H1 (cell line): ENCODE measurements at regions not wholly inside any gene's neighbourhood (a gene's known extent, or its start where the extent isn't known, plus 50 kb on each side); places are given as distances from the start of the nearest gene placed in this dataset.

Source experiments
- CTCF ChIA-PET: fragments of 300-600 bp; sonication (Branson Sonifier 250); formaldehyde crosslinking; loops from one replicate; lab custom pipeline; 2021; ENCODE audit not compliant: partially characterized antibody; lab: Charles Lee
- POLR2A ChIA-PET: fragments of 300-600 bp; sonication (Branson Sonifier 250); formaldehyde crosslinking; loops from one replicate; lab custom pipeline; 2021; ENCODE audit warnings: inconsistent platforms; ENCODE audit not compliant: partially characterized antibody; lab: Charles Lee
- DNase-seq, 2 experiments: peaks; one replicate each; pipeline versions ENCODE4 v3.0.0 to v3.0.0-alpha.2; 2010 to 2022; ENCODE audit warnings: low spot score in 2 of 2, low read depth in 1 of 2, mixed read lengths in 1 of 2
- FAIRE-seq: peaks from 2 replicates; lab custom pipeline; 2011; peaks lifted over from hg19 to GRCh38; lab: Jason Lieb, UNC
- H2AFZ ChIP-seq: 2 replicates; pipeline ENCODE4 v1.8.1; 2012; ENCODE audit warnings: low read length, inconsistent platforms
- H2AK5ac ChIP-seq: 2 replicates; pipeline ENCODE4 v1.6.1; 2013; ENCODE audit warnings: low read depth, low read length
- H2BK120ac ChIP-seq: replicated peaks from 2 replicates; pipeline ENCODE3; 2013; ENCODE audit warnings: low read depth, low read length, inconsistent platforms
- H2BK12ac ChIP-seq: 2 replicates; pipeline ENCODE4 v1.6.1; 2013; ENCODE audit warnings: low read depth, low read length
- H2BK15ac ChIP-seq: 2 replicates; pipeline ENCODE4 v1.6.1; 2013; ENCODE audit warnings: low read length
- H2BK20ac ChIP-seq: 2 replicates; pipeline ENCODE4 v1.6.1; 2013; ENCODE audit warnings: low read length
- H2BK5ac ChIP-seq: 2 replicates; pipeline ENCODE4 v1.6.1; 2013; ENCODE audit warnings: low read depth, low read length
- H3K14ac ChIP-seq: 2 replicates; pipeline ENCODE4 v1.6.1; 2013; ENCODE audit warnings: inconsistent platforms; ENCODE audit not compliant: insufficient read length
- H3K18ac ChIP-seq: 2 replicates; pipeline ENCODE4 v1.6.1; 2013; ENCODE audit warnings: low read length; ENCODE audit errors: extremely low read depth
- H3K23ac ChIP-seq: 2 replicates; pipeline ENCODE4 v1.6.1; 2013; ENCODE audit warnings: inconsistent platforms; ENCODE audit not compliant: insufficient read length
- H3K23me2 ChIP-seq: 2 replicates; pipeline ENCODE4 v1.6.1; 2013; ENCODE audit warnings: low read depth, low read length
- H3K27ac ChIP-seq: 2 replicates; pipeline ENCODE4 v1.6.1; 2011; ENCODE audit warnings: low read depth, low read length, inconsistent platforms
- H3K27me3 ChIP-seq, 4 experiments: replicated peaks in 1 of 4; 1 replicate in 1 of 4; 2 replicates in 3 of 4; pipeline versions ENCODE4 v1.6.1 to v1.8.1; 2011 to 2013; ENCODE audit warnings: low read length in 3 of 4, mild to moderate bottlenecking in 3 of 4, inconsistent platforms in 2 of 4, mixed read lengths in 2 of 4, moderate library complexity in 1 of 4; ENCODE audit not compliant: control insufficient read depth in 3 of 4, insufficient read depth in 3 of 4; ENCODE audit errors: extremely low read depth in 1 of 4
- H3K36me3 ChIP-seq, 4 experiments: 2 replicates each; pipeline versions ENCODE4 v1.6.1 to v1.8.1; 2011 to 2013; ENCODE audit warnings: mild to moderate bottlenecking in 4 of 4, low read length in 3 of 4, moderate library complexity in 2 of 4, control low read depth in 1 of 4, inconsistent platforms in 1 of 4; ENCODE audit not compliant: insufficient read depth in 4 of 4, control insufficient read depth in 2 of 4
- H3K4ac ChIP-seq: replicated peaks from 2 replicates; pipeline ENCODE3; 2013; ENCODE audit warnings: low read length, low read depth, mixed read lengths, inconsistent platforms; ENCODE audit not compliant: insufficient read length
- H3K4me1 ChIP-seq, 4 experiments: replicated peaks in 1 of 4; 1 replicate in 1 of 4; 2 replicates in 3 of 4; pipeline versions ENCODE4 v1.6.1 to v1.8.1; 2011 to 2013; ENCODE audit warnings: low read length in 3 of 4, inconsistent platforms in 2 of 4, mixed read lengths in 1 of 4; ENCODE audit not compliant: insufficient read depth in 4 of 4, control insufficient read depth in 3 of 4
- H3K4me2 ChIP-seq, 2 experiments: 2 replicates each; pipeline versions ENCODE4 v1.6.1 to v1.8.1; 2011 to 2013; ENCODE audit warnings: low read depth in 2 of 2, low read length in 2 of 2, control low read depth in 1 of 2, inconsistent platforms in 1 of 2, mild to moderate bottlenecking in 1 of 2; ENCODE audit not compliant: insufficient read depth in 1 of 2
- H3K4me3 ChIP-seq, 4 experiments: fragments of 200-600, 300-600 bp in 1 of 4; sonication (generic), shearing (Covaris generic), sonication (Bioruptor Twin) in 1 of 4; 2 replicates each; pipeline versions ENCODE4 v1.5.1 to v1.8.1; 2011 to 2016; ENCODE audit warnings: low read length in 4 of 4, low read depth in 3 of 4, control low read depth in 2 of 4, inconsistent platforms in 2 of 4, mild to moderate bottlenecking in 2 of 4, mixed read lengths in 1 of 4, moderate library complexity in 1 of 4; ENCODE audit not compliant: insufficient read depth in 2 of 4; ENCODE audit errors: extremely low read depth in 1 of 4
- H3K56ac ChIP-seq: replicated peaks from 2 replicates; pipeline ENCODE3; 2013; ENCODE audit warnings: low read depth, mild to moderate bottlenecking, mixed read lengths, low read length, inconsistent platforms; ENCODE audit not compliant: insufficient read length
- H3K79me1 ChIP-seq: 2 replicates; pipeline ENCODE4 v1.6.1; 2013; ENCODE audit warnings: low read depth, low read length, control low read depth
- H3K79me2 ChIP-seq, 2 experiments: 2 replicates each; pipeline versions ENCODE4 v1.6.1 to v1.8.1; 2012 to 2013; ENCODE audit warnings: low read length in 2 of 2, mild to moderate bottlenecking in 2 of 2, inconsistent platforms in 1 of 2; ENCODE audit not compliant: insufficient read depth in 2 of 2, control insufficient read depth in 1 of 2
- H3K9ac ChIP-seq, 4 experiments: replicated peaks in 1 of 4; 1 replicate in 1 of 4; 2 replicates in 3 of 4; pipeline versions ENCODE4 v1.6.1 to v1.8.1; 2011 to 2013; ENCODE audit warnings: low read depth in 3 of 4, low read length in 3 of 4, control low read depth in 2 of 4, mild to moderate bottlenecking in 2 of 4, moderate library complexity in 2 of 4, inconsistent platforms in 1 of 4; ENCODE audit errors: extremely low read depth in 1 of 4
- H3K9me3 ChIP-seq, 2 experiments: 2 replicates each; pipeline versions ENCODE4 v1.6.1 to v1.8.1; 2012 to 2013; ENCODE audit warnings: mild to moderate bottlenecking in 2 of 2, moderate library complexity in 2 of 2, control low read depth in 1 of 2, inconsistent platforms in 1 of 2, low read depth in 1 of 2, low read length in 1 of 2, mixed read lengths in 1 of 2; ENCODE audit not compliant: insufficient read depth in 2 of 2
- H4K20me1 ChIP-seq, 2 experiments: replicated peaks in 1 of 2; 2 replicates each; pipeline versions ENCODE3 to v1.8.1; 2011 to 2013; ENCODE audit warnings: inconsistent platforms in 2 of 2, low read length in 2 of 2, mild to moderate bottlenecking in 1 of 2; ENCODE audit not compliant: insufficient read depth in 2 of 2, control insufficient read depth in 1 of 2
- H4K5ac ChIP-seq: 2 replicates; pipeline ENCODE4 v1.6.1; 2013; ENCODE audit warnings: low read length, low read depth, mixed read lengths, inconsistent platforms; ENCODE audit not compliant: insufficient read length
- H4K8ac ChIP-seq: 2 replicates; pipeline ENCODE4 v1.8.0; 2013; ENCODE audit warnings: mild to moderate bottlenecking, moderate library complexity, low read length, inconsistent platforms; ENCODE audit not compliant: insufficient read depth; ENCODE audit errors: extremely low read depth
- H4K91ac ChIP-seq: replicated peaks from 2 replicates; pipeline ENCODE3; 2013; ENCODE audit warnings: low read length, mixed read lengths, inconsistent platforms; ENCODE audit not compliant: insufficient read length
- CHD1 ChIP-seq: IDR thresholded peaks from 2 replicates; pipeline ENCODE4 v1.6.1; 2012; ENCODE audit warnings: low read depth, low read length, improper control_type of control experiment
- GTF2F1 ChIP-seq: IDR thresholded peaks from 2 replicates; pipeline ENCODE4 v1.6.1; 2012; ENCODE audit warnings: low read depth, low read length, improper control_type of control experiment, borderline replicate concordance
- KDM4A ChIP-seq: IDR thresholded peaks from one replicate; pipeline ENCODE4 v1.7.1; 2012; ENCODE audit warnings: low read depth, mild to moderate bottlenecking, moderate library complexity, low read length, inconsistent platforms; ENCODE audit not compliant: severe bottlenecking
- POLR2AphosphoS5 ChIP-seq: IDR thresholded peaks from 2 replicates; pipeline ENCODE4 v1.6.1; 2011; ENCODE audit warnings: low read depth, low read length
- RBBP5 ChIP-seq: IDR thresholded peaks from 2 replicates; pipeline ENCODE4 v1.7.1; 2012; ENCODE audit warnings: low read depth, mild to moderate bottlenecking, inconsistent platforms, low read length, moderate library complexity, borderline replicate concordance
- RXRA ChIP-seq: IDR thresholded peaks from 2 replicates; pipeline ENCODE4 v1.6.1; 2011; ENCODE audit warnings: low read depth, mild to moderate bottlenecking, low read length, moderate library complexity; ENCODE audit not compliant: insufficient read depth
- WGBS, 2 experiments: shearing (Covaris generic) in 1 of 2; methylation state at CpG; one replicate each; pipeline versions ENCODE4 v1.1.6 to v1.1.7; 2013 to 2015; ENCODE audit warnings: low lambda C conversion rate in 2 of 2, mixed read lengths in 2 of 2, inconsistent platforms in 1 of 2, low coverage in 1 of 2, missing lambda C conversion rate in 1 of 2; ENCODE audit not compliant: insufficient replicate concordance in 2 of 2, insufficient coverage in 1 of 2, insufficient read length in 1 of 2; ENCODE audit errors: extremely low coverage in 1 of 2, missing lambda C conversion rate in 1 of 2; 5-methylcytosine and 5-hydroxymethylcytosine counted together

- H2AFZ ChIP-seq = no peak overlapping the region
- H3K4me3 ChIP-seq = no peak overlapping the region
- no peak overlapping the region for H2AK5ac ChIP-seq
- DNase-seq (no peak), FAIRE-seq (no peak)
- H4K5ac ChIP-seq = no peak overlapping the region
- H2BK120ac ChIP-seq = no peak overlapping the region
- H2BK12ac ChIP-seq = no peak overlapping the region
- 89% methylated on average over 2 of the region's 2 CpGs; no CpG with 5 or more reads in 1 of the 2 experiments for WGBS, 2 experiments
- no peaks in the 10 kb centered on the region for H3K23me2 ChIP-seq
- no peak overlapping the region for H3K18ac ChIP-seq
- H3K36me3 ChIP-seq = no peaks in the 10 kb centered on the region
- H2BK5ac ChIP-seq = no peak overlapping the region
- no peak overlapping the region for H3K23ac ChIP-seq
- no peaks in the 10 kb centered on the region for H3K79me2 ChIP-seq
- H3K9ac ChIP-seq = no peak overlapping the region
- H3K9me3 ChIP-seq = no peaks in the 10 kb centered on the region
- no peak overlapping the region for H3K14ac ChIP-seq
- no peak overlapping the region for H2BK15ac ChIP-seq
- H3K4me2 ChIP-seq = no peak overlapping the region
- POLR2A ChIA-PET = no interaction called here
- no peak overlapping the region for H2BK20ac ChIP-seq
- no peak overlapping the region for H3K56ac ChIP-seq
- H4K20me1 ChIP-seq = no peaks in the 10 kb centered on the region
- no peak overlapping the region for H4K8ac ChIP-seq
- H3K4me1 ChIP-seq = peaks cover 0 to 3% (median 0%) of the 10 kb centered on the region in 4 experiments; a peak in 2 of 7 replicates
- H3K79me1 ChIP-seq = no peaks in the 10 kb centered on the region
- H3K27ac ChIP-seq = no peak overlapping the region
- no peak overlapping the region for H4K91ac ChIP-seq
- CTCF ChIA-PET = interaction anchor here (0.6 to 2.5 kb wide), 3 partner anchors 44 to 150 kb away, joined by 3 to 7 read pairs (median 3); no protein-coding TSS in a partner anchor
- no peaks in the 10 kb centered on the region for H3K27me3 ChIP-seq
- no peak overlapping the region for H3K4ac ChIP-seq
- no peak for TF ChIP-seq CHD1
- no peak for TF ChIP-seq RBBP5
- no peak for TF ChIP-seq POLR2AphosphoS5
- no peak for TF ChIP-seq GTF2F1
- no peak for TF ChIP-seq RXRA
- no peak for TF ChIP-seq KDM4A
These were observed 298.8 kb upstream of the GCFC2 start for GRCh38 chr2:76009484-76009883.
